Upper lobe of left lung (tissue), 4 donors: ENCODE measurements at regions not wholly inside any gene's neighbourhood (a gene's known extent, or its start where the extent isn't known, plus 50 kb on each side); places are given as distances from the start of the nearest gene placed in this dataset.

Experiments used
- CTCF ChIP-seq, 6 experiments: fragments of 450-650 bp in 4 of 6; fragments of 200-600 bp in 2 of 6; sonication (generic) in 2 of 6; IDR thresholded peaks; one replicate each; pipeline ENCODE4 v1.5.1; 2016 to 2019; ENCODE audit warnings: antibody characterized with exemption in 6 of 6
- EP300 ChIP-seq, 4 donors: sonication (generic); formaldehyde crosslinking; IDR thresholded peaks; one replicate each; pipeline ENCODE4 v1.5.1; 2017; ENCODE audit warnings: antibody characterized with exemption in 4 of 4, control low read depth in 2 of 4
- POLR2AphosphoS5 ChIP-seq, 2 donors: sonication (generic); formaldehyde crosslinking; IDR thresholded peaks; one replicate each; pipeline ENCODE4 v1.5.1; 2017; ENCODE audit warnings: antibody characterized with exemption in 2 of 2

DNA sequence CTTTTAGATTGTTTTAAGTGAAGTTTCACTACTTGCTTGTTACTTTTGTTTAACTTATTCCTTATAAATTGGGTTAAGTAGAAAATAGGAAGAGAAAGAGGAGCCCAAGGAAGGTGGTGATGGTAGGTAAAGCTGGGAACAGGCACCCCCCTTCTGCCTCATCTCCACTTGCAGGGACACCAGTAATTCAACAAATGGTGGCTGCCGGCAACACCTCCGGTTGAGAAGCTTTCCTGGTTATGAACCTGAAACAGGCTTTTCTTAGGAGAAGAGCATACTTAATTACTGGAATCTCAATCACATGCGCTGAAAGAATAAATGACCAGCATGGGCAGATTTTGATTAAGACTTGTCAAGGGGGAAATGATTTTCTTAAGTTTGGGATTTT, 158.9 kb upstream of the ZNF217 start:
- TF ChIP-seq CTCF (IDR thresholded peaks at IDR 0.05), result no peak
- TF ChIP-seq EP300 (IDR thresholded peaks at IDR 0.05), result no peak
- no peak for TF ChIP-seq POLR2AphosphoS5 (IDR thresholded peaks at IDR 0.05)
